ENCODE measurements at regions not wholly inside any gene's neighbourhood (a gene's known extent, or its start where the extent isn't known, plus 50 kb on each side); places are given as distances from the start of the nearest gene placed in this dataset.
A peak's percentile ranks its signal among the peaks of the same experiment; 100 is the strongest.

- DNase-seq: peak; percentile 30
Measured at GRCh38 chr10:101301111-101301731, 52.7 kb upstream of the BTRC start.

GRCh38 chr10:101303087-101303703, 50.8 kb upstream of the BTRC start:
- no peak for DNase-seq
